Liver (tissue), 3 donors: ENCODE measurements at regions not wholly inside any gene's neighbourhood (a gene's known extent, or its start where the extent isn't known, plus 50 kb on each side); places are given as distances from the start of the nearest gene placed in this dataset.

ENCODE experiments used
- RXRA ChIP-seq, 2 donors: IDR thresholded peaks; 2 replicates each; pipeline ENCODE4 v1.6.1; 2017 to 2018; ENCODE audit warnings: antibody characterized with exemption in 2 of 2, mild to moderate bottlenecking in 1 of 2
- SP1 ChIP-seq: IDR thresholded peaks from 2 replicates; pipeline ENCODE4 v1.6.1; 2018; ENCODE audit warnings: antibody characterized with exemption, mild to moderate bottlenecking
- TAF1 ChIP-seq: conservative IDR thresholded peaks from 2 replicates; pipeline ENCODE4 v1.6.1; 2016; ENCODE audit warnings: antibody characterized with exemption, mild to moderate bottlenecking
- YY1 ChIP-seq: IDR thresholded peaks from 2 replicates; pipeline ENCODE4 v1.6.1; 2016; ENCODE audit warnings: antibody characterized with exemption, mild to moderate bottlenecking
- TF ChIP-seq, protein P1 (sequence below): fragments of 150-350 bp; IDR thresholded peaks from 2 replicates; pipeline ENCODE4 v1.5.1; 2017; ENCODE audit warnings: improper control_type of control experiment, low read depth, low read length; ENCODE audit not compliant: missing input control
- TF ChIP-seq, protein P2 (sequence below): IDR thresholded peaks from 2 replicates; pipeline ENCODE4 v1.6.1; 2016; ENCODE audit warnings: antibody characterized with exemption
- TF ChIP-seq, protein P3 (sequence below): IDR thresholded peaks from 2 replicates; pipeline ENCODE4 v1.6.1; 2016; ENCODE audit warnings: antibody characterized with exemption
- TF ChIP-seq, protein P4 (sequence below): IDR thresholded peaks from 2 replicates; pipeline ENCODE4 v1.6.1; 2016; ENCODE audit warnings: antibody characterized with exemption
- TF ChIP-seq, protein P5 (sequence below): IDR thresholded peaks from 2 replicates; pipeline ENCODE4 v1.6.1; 2016; ENCODE audit warnings: antibody characterized with exemption, mild to moderate bottlenecking
- donor health status: healthy.
- donor health status: healthy.

DNA sequence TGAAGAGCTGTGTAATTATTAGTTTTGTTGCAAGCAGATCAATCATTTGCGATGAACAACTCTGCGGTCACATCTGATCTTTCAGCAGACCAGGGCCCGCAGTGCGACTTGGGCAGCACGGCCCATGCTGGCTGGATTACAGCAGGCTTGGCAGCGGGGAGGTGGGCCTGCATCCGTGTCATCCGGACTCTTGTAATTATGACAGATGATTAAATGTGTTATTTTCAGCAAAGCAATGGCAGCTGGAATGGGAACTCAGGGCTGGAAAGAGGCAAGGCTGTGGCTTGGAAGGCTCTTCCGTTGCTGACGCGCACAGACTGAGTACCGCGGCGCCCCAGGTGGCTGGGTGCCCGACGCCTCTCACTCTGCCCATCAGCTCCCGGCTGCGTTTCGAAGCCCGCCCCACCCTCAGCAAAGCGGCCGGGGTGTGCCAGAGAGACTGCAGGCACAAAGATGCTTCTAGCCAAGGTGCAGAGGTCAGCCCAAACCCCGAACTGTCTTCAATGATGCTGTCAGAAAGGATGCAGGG, 397.4 kb upstream of the SALL3 start:
- TF ChIP-seq, protein P1, sequence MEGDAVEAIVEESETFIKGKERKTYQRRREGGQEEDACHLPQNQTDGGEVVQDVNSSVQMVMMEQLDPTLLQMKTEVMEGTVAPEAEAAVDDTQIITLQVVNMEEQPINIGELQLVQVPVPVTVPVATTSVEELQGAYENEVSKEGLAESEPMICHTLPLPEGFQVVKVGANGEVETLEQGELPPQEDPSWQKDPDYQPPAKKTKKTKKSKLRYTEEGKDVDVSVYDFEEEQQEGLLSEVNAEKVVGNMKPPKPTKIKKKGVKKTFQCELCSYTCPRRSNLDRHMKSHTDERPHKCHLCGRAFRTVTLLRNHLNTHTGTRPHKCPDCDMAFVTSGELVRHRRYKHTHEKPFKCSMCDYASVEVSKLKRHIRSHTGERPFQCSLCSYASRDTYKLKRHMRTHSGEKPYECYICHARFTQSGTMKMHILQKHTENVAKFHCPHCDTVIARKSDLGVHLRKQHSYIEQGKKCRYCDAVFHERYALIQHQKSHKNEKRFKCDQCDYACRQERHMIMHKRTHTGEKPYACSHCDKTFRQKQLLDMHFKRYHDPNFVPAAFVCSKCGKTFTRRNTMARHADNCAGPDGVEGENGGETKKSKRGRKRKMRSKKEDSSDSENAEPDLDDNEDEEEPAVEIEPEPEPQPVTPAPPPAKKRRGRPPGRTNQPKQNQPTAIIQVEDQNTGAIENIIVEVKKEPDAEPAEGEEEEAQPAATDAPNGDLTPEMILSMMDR = no peak
- TF ChIP-seq RXRA (IDR thresholded peaks at IDR 0.05) (no peak), TAF1 (no peak), YY1 (no peak), SP1 (no peak)
- TF ChIP-seq, protein P2, sequence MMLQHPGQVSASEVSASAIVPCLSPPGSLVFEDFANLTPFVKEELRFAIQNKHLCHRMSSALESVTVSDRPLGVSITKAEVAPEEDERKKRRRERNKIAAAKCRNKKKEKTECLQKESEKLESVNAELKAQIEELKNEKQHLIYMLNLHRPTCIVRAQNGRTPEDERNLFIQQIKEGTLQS = no peak
- TF ChIP-seq, protein P3, sequence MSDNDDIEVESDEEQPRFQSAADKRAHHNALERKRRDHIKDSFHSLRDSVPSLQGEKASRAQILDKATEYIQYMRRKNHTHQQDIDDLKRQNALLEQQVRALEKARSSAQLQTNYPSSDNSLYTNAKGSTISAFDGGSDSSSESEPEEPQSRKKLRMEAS = no peak
- TF ChIP-seq, protein P4, sequence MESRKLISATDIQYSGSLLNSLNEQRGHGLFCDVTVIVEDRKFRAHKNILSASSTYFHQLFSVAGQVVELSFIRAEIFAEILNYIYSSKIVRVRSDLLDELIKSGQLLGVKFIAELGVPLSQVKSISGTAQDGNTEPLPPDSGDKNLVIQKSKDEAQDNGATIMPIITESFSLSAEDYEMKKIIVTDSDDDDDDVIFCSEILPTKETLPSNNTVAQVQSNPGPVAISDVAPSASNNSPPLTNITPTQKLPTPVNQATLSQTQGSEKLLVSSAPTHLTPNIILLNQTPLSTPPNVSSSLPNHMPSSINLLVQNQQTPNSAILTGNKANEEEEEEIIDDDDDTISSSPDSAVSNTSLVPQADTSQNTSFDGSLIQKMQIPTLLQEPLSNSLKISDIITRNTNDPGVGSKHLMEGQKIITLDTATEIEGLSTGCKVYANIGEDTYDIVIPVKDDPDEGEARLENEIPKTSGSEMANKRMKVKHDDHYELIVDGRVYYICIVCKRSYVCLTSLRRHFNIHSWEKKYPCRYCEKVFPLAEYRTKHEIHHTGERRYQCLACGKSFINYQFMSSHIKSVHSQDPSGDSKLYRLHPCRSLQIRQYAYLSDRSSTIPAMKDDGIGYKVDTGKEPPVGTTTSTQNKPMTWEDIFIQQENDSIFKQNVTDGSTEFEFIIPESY = no peak
- TF ChIP-seq, protein P5, sequence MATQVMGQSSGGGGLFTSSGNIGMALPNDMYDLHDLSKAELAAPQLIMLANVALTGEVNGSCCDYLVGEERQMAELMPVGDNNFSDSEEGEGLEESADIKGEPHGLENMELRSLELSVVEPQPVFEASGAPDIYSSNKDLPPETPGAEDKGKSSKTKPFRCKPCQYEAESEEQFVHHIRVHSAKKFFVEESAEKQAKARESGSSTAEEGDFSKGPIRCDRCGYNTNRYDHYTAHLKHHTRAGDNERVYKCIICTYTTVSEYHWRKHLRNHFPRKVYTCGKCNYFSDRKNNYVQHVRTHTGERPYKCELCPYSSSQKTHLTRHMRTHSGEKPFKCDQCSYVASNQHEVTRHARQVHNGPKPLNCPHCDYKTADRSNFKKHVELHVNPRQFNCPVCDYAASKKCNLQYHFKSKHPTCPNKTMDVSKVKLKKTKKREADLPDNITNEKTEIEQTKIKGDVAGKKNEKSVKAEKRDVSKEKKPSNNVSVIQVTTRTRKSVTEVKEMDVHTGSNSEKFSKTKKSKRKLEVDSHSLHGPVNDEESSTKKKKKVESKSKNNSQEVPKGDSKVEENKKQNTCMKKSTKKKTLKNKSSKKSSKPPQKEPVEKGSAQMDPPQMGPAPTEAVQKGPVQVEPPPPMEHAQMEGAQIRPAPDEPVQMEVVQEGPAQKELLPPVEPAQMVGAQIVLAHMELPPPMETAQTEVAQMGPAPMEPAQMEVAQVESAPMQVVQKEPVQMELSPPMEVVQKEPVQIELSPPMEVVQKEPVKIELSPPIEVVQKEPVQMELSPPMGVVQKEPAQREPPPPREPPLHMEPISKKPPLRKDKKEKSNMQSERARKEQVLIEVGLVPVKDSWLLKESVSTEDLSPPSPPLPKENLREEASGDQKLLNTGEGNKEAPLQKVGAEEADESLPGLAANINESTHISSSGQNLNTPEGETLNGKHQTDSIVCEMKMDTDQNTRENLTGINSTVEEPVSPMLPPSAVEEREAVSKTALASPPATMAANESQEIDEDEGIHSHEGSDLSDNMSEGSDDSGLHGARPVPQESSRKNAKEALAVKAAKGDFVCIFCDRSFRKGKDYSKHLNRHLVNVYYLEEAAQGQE = no peak
